Stomach (tissue), 4 donors: ENCODE measurements at regions not wholly inside any gene's neighbourhood (a gene's known extent, or its start where the extent isn't known, plus 50 kb on each side); places are given as distances from the start of the nearest gene placed in this dataset.
"Not testable (repeated sequence)": the region's sequence is repeated elsewhere in the genome, so short reads cannot be mapped to it uniquely, and the experiment has no call there.

ENCODE experiments used
- EP300 ChIP-seq: sonication (generic); formaldehyde crosslinking; IDR thresholded peaks from one replicate; pipeline ENCODE4 v1.6.1; 2017; ENCODE audit warnings: antibody characterized with exemption
- POLR2A ChIP-seq, 4 donors: fragments of 450-650 bp; IDR thresholded peaks; one replicate each; pipeline ENCODE4 v1.6.1; 2016; ENCODE audit warnings: antibody characterized with exemption in 4 of 4, control low read depth in 2 of 4, mild to moderate bottlenecking in 1 of 4, moderate library complexity in 1 of 4

- not testable (repeated sequence) for TF ChIP-seq EP300; POLR2A (IDR thresholded peaks at IDR 0.05)
Observed at GRCh38 chr10:16223618-16224017, 213.2 kb upstream of the PTER start.
